GM13977 (cell line): ENCODE measurements at regions not wholly inside any gene's neighbourhood (a gene's known extent, or its start where the extent isn't known, plus 50 kb on each side); places are given as distances from the start of the nearest gene placed in this dataset.

Experiments
- DNase-seq: peaks from one replicate; pipeline ENCODE4 v3.0.0; 2012; ENCODE audit warnings: low spot score
- CTCF ChIP-seq: IDR thresholded peaks from 2 replicates; pipeline ENCODE4 v1.5.1; 2012; ENCODE audit warnings: mild to moderate bottlenecking, control low read depth; ENCODE audit not compliant: insufficient read depth; ENCODE audit errors: extremely low read depth, missing control alignments
- in situ Hi-C: fragments of 300-500 bp; cut with MboI; formaldehyde crosslinking; loops from one replicate; pipeline ENCODE4 v1.12.0; 2022; ENCODE audit warnings: low sequenced_read_pairs, low pct_unique_long_range_greater_than_20kb, mixed read lengths, inconsistent platforms; ENCODE audit not compliant: unreplicated experiment

- no peak for TF ChIP-seq CTCF
- in situ Hi-C loops: no loop called here
- DNase-seq: no peak
Measured at GRCh38 chr21:43339668-43340067, 87.3 kb downstream of the SIK1 start.

GRCh38 chr21:43338951-43339350 is 88.0 kb downstream of the SIK1 start:
- TF ChIP-seq CTCF: no peak
- in situ Hi-C loops: no loop called here
- DNase-seq: no peak

GRCh38 chr21:43337901-43338655 is 88.9 kb downstream of the SIK1 start:
- DNase-seq: no peak
- TF ChIP-seq CTCF: no peak
- in situ Hi-C loops: no loop called here

GRCh38 chr21:43335119-43335518 is 91.8 kb downstream of the SIK1 start:
- no peak for TF ChIP-seq CTCF
- DNase-seq: no peak
- in situ Hi-C loops: no loop called here

- no peak for DNase-seq
- in situ Hi-C loops: no loop called here
- TF ChIP-seq CTCF: no peak
Measured at GRCh38 chr21:43334214-43334958, 92.5 kb downstream of the SIK1 start.

- TF ChIP-seq CTCF: no peak
- in situ Hi-C loops: no loop called here
- DNase-seq: no peak
Measured at GRCh38 chr21:43333298-43334062, 93.5 kb downstream of the SIK1 start.
